ENCODE measurements at regions not wholly inside any gene's neighbourhood (a gene's known extent, or its start where the extent isn't known, plus 50 kb on each side); places are given as distances from the start of the nearest gene placed in this dataset.

DNA sequence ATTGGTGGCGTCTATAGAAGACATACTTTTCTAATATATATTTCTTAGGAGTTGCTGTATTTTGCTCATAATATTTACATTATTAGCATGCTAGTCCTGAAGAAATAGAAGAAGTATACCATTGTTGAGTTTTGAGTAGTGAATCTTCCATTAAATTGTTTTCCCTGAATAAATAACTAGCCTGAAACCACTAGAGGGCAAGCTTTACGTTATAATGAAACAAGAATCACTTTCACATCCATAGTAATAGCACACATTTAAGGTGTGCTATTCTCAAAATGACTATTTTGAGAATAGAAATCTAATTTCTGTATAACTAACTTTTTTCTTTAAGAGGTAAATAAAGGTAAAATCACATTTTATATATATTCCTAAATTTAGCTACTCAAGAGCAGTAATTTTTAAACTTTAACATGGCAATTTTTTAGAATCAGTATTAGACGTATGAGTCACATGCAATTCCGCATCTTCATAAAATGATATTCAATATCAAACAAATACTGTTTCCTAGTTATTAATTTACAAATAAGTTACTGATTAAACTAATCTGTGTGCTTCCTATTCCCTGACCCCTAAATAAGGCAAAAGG is 213.2 kb upstream of the MANEA start:
- peak; percentile 58 for DNase-seq

DNA sequence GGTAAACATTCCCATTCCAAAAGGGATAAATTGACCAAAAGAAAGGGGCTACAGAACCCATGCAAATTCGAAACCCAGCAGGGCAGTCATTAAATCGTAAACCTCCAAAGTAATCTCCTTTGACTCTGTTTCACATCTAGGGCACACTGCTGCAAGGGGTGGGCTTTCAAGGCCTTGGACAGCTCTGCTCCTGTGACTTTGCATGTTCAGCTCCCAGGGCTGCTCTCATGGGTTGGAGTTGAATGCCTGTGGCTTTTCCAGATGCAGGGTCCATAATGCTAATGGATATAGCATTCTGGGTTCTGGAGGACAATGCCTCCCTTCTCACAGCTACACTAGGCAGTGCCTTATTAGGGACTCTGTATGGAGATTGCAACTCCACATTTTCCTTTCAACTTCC is 211.9 kb upstream of the MANEA start:
- no peak for DNase-seq

DNA sequence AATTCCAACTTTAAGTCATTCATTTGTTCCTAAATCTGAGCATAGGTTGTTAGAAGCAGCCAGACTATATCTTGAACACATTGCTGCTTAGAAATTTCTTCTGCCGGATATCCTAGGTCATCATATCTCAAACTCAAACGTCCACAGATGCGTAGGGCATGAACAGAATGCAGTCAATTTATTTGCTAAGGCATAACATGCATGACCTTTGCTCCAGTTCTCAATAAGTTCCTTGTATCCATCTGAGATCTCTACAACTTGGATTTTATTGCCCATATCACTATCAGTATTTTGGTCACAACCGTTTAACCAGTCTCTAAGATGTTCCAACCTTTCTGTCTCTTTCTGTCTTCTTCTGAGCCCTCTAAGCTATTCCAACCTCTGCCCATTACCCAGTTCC is 210.9 kb upstream of the MANEA start:
- no peak for DNase-seq

DNA sequence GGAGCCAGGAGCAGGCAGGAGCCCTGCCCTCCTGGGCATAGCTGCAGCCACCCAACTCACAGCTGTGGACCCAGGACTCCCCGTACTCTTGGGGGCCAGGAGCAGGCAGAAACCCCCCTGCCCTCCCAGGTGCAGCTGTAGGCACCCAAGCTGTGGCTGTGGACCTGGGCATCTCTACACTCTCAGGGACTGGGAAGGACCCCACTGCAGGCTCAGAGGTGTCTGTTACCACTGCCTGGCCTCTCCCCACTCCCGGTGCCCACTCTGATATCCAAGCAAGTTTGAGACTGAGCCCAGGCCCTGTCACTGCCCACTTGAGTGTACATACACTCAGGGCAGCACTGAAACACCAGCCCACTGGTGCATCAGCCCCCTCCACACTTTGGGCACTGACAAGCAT is 193.5 kb upstream of the MANEA start:
- no peak for DNase-seq

DNA sequence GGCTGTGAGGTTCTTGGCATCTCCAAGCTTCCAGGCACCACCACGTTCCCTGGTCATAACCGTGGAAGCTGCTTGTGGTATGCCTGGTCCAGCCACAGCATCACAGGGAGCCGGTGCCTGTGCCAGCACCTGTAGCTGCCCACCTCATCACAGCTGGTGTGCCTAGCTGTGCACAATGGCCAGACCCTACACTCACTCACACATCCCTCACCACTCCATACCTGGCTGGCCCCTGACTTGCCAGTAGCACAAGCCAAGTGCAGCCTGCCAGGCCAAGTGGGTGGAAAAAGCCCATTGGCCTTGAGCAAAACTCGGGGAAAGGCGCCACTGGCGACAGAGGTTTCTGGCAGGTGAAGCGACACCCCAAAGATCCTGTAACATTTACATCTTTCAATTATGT is 192.3 kb upstream of the MANEA start:
- no peak for DNase-seq

DNA sequence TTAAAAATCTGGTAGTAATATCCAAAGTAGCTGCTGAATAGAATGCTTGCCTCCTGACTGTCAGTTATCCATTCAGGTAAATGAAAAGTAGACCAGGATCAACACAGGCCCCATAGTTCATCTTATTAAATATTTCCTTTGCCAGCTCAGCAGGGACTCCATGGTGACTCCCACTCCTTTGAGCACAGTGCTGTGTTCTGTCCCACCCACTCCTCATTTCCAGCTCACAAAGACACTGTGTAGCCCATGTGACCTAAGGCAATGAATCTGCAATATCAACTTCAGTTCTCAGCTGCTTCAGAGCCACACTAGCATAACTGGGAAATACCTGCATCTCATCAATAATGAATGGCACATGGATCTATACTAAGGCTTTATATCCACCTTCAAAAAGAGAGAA is 189.5 kb upstream of the MANEA start:
- DNase-seq, result no peak

DNA sequence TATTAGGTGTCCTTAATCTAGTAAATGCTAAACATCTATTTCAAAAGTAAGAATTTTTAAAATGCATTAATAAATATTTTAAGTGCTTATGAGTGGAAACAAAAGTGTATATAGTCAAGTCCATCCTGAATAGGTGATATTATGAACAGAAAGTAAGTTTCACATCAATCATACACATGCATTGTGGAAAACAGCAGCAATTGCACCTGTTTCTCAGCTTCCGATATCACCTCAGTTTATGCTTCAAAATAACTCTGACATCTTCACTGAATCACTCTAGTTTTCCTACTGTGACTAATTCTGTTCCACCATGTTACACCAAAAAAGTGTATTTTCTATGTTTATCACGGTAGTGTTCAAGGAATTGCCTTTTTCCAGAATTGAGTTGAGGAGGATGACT is 172.6 kb upstream of the MANEA start:
- DNase-seq, result no peak

DNA sequence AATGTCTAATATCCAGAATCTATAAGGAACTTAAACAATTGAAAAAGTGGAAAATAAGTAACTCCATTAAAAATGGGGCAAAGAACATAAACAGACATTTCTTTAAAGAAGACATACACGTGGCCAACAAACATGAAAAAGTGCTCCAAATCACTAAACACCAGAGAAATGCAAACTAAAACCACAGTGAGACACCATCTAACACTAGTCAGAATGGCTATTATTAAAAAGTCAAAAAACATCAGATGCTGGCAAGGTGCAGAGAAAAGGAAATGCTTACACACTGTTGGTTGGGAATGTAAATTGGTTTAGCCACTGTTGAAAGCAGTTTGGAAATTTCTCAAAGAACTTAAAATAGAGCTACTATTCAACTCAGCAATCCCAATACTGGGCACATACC is 169.2 kb upstream of the MANEA start:
- DNase-seq, result no peak

DNA sequence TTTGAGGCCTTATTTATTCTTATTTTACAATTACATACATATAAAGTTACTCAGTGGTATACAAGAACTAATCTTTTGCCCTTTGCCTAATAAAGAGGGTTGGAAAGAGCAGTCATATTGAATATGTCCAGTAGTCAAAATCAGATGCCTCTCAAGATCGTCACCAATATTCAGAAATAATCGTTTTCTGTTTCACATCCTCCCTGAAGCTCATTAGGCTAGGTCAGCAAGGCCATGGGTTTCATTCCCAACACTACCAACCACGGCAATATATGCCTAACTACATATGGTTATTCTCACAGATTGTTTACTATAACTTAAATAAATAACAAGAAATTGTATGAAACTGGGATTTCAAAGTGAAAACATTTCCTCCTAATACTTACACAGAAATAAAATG is 167.2 kb upstream of the MANEA start:
- no peak for DNase-seq

DNA sequence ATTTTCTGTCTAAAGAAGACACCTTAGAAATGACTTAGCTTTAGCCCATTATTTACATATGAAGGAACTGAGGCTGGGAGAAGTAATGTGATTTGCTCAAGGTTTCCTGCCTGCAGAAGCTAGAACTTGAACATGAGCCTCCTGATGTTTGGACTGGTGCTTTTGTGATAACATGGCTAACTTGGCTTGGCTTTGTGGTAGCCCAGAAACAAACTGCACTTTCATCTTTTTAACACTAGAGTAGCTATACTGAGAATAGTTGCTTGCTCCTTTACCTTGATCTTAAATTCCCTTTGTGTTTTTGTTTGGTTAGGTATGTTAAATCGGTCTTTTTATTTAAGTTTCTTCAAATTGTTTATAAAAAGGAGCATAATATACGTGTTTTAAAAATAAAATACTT is 163.5 kb upstream of the MANEA start:
- no peak for DNase-seq

DNA sequence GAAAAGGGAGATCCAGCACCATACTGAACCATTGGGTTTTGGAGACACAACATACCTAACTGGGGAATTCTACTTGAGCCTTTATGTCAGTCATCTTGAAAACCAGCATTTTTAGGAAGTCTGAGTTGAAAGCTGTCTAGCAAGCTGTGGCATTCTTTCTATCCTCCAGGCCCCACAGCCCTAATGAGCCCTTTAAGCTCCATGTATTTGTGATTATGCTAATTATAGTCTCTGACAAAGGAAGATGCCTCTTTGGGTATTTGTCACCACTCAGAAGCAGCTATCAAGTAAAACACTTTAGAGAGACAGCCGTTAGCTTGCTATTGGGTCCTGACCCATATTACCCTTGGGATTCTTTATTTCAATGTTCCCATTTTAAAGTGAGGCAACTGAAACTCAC is 159.5 kb upstream of the MANEA start:
- DNase-seq, result no peak

DNA sequence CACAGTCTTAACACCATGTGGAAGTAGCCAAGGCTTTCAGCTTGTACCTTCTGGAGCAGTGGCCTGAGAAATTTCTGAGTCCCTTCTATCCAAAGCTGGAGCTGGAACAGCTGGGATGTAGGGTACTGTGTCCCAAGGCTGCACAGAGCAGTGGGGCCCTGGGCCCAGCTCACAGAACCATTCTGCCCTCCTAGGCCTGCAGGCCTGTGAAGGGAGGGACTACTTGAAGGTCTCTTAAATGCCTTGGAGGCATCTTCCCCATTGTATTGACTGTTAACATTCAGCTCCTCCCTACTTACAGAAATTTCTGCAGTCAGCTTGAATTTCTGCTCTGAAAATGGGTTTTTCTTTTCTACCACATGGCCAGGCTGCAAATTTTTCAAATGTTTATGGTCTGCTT is 156.5 kb upstream of the MANEA start:
- DNase-seq, result no peak

DNA sequence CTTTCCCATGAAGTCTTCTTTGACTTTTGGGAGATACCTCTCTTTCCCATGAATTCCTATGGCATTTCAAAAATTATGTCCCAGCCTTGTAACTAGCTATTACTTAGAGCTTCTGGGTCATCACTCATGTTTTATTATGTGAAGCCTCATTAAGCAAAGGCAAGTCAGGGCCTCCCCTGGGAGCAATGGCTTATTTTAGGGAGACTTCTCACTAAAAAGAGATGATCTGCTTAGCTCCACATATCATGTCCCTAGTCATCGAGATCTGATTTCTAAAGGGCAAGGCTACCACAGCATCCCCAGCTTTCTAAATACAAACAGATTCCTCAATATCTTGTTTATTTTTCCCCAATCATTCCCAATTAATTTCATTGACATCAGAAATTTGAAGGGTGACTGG is 154.0 kb upstream of the MANEA start:
- DNase-seq, result no peak

DNA sequence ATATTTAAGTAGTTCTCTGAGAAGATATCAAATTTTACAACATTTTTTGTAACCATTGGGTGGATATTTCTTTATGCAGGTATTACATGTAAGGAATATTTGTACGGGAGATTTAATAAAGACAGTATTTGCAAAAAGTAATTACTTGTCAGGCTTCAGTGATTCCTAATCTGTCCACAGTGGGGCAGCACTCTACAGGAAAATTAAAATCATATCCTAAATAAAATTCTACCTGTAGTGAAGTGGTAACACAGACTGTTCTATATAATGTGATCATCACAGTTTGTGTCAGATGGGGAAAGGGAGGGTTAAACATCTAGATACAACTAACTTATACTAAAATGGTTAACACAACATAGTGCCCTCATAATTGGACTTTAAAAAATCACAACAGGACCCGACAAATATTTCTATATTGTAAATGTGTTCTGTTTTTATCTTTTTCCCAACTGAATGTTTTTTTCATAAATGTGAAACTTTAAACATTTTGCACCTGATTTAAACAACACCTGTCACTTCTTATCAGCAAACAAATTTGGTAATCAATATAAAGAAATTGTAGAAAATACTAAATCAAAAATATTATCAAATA is 145.6 kb upstream of the MANEA start:
- DNase-seq, result peak; percentile 46

DNA sequence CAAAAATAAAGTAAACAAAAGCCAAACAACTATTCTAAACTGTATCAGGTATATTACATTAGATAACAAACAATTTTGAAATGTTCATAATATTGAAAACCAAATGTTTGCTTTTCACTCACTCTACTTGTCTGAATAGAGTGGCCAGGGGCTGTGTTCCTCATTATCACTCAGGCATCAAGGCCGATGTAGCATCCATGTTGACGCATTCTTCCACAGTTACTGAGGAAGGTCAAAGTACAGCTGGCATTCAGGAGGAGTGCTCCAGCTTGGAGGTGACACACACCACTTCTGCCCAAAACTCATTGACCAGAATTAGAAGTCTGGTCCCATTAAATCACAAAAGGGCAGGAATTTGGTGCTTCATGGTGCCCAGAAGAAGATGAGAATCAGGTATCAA is 137.6 kb upstream of the MANEA start:
- no peak for DNase-seq

DNA sequence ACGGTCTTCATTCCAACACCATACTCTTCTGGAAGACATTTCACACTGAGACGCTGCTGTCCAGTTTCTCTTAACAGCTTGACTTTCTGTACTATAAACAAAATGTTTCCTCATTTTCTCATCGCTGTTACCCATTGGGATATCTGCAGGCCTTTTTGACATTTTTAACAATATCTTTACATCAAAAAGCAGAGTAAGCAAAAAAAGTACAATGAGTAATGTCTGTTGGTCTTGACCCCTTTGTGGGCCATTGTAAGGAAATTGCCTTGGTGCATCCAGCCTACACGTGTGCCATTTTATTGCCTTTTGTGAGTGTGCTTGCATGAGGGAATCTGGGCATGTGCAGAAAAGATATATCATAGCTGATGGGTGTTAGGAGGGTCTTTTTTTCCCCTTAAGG is 129.1 kb upstream of the MANEA start:
- no peak for DNase-seq

DNA sequence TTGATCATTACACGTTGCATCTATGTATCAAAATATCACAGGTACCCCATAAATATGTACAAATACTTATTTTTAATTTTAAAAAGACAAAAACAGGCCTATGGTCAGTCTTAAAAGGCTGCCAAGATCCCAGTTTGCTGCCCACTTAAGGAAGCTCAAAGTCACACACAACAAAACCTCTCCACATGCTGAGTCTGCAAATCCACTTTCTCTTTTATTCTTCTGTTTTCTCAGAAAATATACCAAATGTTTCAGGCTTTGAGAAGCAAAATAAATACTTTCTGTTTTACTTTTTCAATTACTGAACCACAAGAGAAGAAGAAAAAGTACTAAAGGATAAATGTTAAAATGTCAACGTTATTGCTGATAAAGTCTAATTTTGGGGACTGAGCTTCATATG is 107.8 kb upstream of the MANEA start:
- DNase-seq, result no peak

DNA sequence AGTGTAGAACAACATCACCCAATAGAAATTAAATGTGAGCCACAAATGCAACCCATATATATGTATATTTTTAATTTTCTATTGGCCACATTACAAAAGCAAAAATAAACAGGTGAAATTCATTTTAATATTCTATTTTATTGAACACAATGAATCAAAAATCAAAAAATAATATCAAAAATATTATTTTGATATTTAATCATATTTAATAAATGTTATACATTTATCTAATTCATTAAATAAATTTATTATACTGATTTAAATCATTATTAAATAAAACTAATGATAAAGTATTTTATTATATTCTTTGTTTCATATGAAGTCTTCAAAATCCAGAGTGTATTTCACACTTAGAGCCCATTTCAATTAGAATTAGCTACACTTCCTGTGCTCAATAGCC is 98.4 kb upstream of the MANEA start:
- no peak for DNase-seq

DNA sequence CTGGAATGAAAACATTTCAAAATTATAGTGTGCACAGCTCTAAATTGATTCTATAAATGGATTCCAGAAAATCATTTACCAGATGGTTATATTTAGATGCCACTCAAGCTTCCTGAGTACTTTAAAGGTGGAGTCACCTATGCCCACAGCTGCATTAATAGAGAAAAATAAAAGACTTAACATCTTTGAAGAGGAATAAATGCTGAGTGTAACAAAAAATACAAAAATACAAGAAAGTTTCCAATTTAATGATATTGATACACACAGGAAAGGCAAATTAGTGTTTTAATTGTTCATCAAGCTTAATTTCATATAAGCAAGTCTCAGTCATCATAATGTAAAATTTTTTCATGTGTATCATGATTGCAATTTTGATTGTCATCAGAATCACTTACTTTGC is 89.5 kb upstream of the MANEA start:
- no peak for DNase-seq

DNA sequence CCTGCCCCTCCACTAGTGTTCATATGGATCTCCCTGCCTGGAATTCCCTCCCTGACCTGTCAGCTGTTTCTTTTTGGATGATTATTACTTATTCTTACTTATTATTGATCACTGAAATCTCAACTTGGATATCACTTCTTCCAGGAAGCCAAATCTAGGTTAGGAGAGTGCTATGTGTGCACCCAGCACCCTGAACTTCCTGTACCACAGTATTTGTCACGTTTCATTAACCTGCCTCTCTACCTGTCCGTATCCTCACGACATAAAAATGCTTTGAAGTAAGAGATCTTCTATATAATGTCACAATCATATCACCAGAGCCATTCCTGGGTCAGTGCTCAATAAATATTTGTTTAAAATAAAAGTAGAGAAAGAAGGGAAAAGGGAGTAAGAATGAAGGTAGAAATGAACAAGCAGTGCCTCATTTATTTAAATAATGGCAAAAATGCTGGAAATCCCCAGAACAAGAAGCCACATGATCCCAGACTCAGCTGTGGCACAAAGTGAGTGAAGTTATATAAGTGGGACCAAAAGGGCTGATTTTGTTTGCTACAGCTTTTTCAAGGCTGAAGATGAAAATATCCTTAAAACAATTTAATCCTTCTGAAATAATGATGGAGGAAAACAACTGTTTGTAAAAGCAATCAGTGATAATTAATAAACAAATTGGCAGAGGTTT is 88.0 kb upstream of the MANEA start:
- DNase-seq, result no peak

DNA sequence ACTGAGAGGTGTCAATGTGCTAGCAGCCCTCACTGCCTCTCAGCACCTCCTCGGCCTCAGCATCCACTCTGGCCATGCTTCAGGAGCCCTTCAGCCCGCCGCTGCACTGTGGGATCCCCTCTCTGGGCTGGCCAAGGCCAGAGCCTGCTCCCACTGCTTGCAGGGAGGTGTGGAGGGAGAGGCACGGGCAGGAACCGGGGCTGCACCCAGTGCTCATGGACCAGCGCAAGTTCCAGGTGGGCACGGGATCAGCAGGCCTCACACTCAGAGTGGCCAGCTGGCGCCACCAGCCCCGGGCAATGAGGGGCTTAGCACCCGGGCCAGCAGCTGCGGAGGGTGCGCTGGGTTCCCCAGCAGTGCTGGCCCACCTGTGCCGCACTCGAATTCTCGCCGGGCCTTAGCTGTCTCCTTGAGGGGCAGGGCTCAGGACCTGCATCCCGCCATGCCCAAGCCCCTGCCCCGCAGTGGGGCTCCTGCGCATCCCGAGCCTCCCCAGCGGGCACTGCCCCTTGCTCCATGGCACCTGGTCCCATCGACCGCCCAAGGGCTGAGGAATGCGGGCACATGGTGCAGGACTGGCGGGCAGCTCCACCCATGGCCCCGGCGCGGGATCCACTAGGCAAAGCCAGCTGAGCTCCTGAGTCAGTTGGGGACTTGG is 80.4 kb upstream of the MANEA start:
- DNase-seq, result no peak

DNA sequence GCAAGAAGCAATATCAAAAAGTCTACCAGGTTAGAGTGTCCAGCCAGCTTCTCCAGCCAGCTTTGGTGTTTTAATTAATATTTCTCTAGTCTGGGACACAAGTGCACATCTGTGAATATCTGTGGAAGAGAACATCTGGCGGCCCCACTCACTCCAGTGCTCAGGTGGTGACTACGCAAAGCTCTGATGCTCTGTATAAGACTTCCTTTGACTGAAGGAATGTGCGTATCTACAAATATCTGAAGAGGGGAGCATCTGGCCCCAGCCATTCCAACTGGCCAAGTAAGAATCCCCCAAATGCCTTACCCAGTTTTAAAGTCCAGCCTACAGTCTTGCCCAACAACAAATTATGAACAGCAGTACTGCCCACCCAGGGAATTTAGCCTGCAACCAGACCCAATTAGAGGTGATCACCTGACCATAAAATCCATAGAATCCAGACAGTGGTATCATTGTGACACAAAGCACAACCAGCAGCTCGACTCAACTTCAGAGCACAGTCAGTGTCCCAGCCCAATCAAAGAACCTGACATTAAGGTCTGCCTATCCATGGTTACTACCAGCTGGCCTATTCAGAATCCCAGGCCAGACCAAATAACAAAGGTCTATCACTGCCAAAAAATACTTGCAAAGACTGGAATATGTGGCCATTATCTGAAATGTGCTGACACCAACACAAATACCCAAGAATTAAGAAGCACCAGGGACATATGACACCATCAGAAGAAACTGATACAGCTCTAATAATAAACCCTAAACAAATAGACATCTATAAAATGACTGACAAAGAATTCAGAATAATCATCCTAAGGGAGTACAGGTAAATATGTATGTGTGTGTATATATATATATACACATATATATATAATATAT is 76.1 kb upstream of the MANEA start:
- no peak for DNase-seq

DNA sequence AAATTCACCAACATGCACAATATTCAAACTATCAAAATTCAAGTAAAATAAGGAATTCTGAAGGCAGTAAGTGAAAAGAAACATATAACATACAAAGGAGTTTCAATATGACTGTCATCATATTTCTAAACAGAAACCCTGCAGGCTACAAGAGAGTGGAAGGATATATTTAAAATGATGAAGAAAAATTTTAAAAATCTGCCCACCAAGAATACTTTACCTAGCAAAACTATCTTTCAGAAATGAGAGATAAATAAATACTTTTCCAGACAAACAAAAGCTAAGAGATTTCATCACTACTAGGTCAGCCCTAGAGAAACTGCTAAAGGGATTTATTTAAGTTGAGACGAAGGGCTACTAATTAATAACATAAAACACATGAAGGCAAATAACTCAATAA is 73.8 kb upstream of the MANEA start:
- no peak for DNase-seq

All from hematopoietic multipotent progenitor cell treated with erythropoietin and hydrocortisone succinate and interleukin-3 and kit ligand, for 6 days (in vitro differentiated cells).